ENCODE measurements at regions not wholly inside any gene's neighbourhood (a gene's known extent, or its start where the extent isn't known, plus 50 kb on each side); places are given as distances from the start of the nearest gene placed in this dataset.
"Not testable (repeated sequence)": the region's sequence is repeated elsewhere in the genome, so short reads cannot be mapped to it uniquely, and the experiment has no call there.

DNA sequence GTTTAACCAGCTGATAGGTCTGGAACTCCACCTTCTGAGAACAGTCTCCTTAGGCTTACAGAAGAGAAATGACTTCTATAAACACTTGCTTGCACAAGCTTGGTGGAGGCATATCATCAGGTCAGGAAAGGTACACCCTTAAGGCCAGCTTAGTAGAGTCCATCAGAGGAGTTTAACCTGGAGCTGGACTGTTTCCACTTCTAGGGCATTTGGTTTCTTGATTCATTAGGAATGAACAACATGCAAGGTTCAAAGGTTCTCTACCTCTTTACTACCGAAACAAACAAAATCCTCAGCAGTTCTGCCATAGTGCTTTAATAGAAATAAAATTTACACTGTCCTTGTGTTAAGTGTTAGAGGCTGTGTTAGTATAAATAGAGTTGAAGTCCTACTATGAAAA lies 171.4 kb upstream of the NPY2R start:
- DNase-seq, result no peak

DNA sequence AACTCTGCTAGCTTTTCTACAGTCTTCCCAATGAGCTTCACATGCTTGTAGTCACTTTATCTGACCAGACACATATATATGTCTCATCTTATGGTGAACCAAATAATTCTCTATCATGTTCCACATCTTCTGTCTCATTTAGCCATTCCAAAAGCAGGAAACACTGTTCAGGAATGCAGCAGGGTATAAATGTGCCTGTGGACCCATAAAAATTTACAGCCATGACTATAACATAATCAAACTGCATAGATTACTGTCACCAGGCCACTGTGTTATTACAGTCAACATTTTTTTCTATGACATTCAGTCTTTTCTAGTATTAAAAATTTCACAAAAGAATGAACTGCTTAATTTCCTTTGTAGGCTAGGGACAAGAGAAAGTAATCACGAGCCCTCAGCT lies 170.0 kb upstream of the NPY2R start:
- DNase-seq, result no peak

DNA sequence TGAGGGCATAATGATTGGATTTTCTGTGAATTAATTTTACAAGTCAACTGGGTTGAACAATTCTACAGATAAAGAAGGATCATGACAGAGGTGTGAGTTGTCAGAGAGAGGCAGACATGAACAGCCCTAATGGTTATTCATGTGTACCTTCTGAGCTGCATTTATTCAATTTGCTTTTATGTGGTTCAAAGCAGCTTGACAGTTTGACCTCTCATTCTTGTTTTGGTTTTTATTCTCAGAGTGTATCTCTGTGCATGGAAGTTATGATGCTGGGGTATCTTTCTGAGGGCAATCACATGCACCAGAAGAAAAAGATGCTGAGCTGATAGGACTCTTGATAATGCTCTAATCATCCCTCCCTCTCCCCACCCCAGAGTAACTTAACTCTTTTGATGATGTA lies 169.3 kb upstream of the NPY2R start:
- no peak for DNase-seq

DNA sequence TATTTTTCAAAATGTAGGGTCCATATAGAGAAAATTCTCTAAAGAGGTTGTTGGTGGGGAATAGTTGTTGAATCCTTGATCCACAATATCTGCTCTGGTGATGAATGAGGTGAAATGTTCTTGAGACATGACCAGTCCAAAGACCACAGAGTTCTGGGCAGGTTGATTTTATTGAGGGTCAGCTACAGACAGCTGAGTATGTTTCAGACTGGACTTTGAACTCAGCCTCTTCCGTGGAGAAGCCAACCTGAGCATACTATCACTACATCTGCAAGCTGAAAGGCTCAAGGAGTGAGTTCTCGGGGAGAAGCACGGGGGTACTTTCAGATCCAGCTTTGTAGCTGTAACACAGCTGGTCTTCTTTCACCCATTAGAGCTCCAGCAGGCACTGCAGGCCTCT lies 168.4 kb upstream of the NPY2R start:
- DNase-seq, result no peak

DNA sequence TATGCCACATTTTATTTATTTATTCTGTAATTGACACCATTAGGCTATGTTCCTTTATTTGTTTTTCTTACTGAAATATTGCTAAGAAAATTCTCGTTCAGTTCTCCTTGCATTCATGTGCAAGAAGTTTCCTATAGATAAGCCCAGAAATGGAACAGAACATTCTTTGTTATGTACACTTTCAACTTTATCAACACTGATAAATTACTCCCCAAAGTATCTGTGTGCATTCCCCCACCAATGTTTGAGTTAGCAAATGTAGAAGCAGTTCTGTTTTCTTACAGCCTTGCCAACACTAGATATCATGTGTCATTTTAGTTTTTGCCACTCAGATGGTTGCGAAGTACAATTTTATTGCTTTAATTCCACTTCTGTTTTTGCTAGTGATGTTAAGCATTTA lies 166.4 kb upstream of the NPY2R start:
- no peak for DNase-seq

DNA sequence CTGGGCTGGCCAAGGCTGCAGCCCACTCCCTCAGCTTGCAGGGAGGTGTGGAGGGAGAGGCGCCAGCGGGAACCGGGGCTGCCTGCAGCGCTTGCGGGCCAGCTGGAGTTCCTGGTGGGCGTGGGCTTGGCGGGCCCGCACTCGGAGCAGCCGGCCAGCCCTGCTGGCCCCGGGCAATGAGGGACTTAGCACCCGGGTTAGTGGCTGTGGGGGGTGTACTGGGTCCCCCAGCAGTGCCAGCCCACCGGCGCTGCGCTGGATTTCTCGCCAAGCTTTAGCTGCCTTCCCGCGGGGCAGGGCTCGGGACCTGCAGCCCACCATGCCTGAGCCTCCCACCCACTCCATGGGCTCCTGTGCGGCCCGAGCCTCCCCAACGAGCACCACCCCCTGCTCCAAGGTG lies 164.2 kb upstream of the NPY2R start:
- not testable (repeated sequence) for DNase-seq

DNA sequence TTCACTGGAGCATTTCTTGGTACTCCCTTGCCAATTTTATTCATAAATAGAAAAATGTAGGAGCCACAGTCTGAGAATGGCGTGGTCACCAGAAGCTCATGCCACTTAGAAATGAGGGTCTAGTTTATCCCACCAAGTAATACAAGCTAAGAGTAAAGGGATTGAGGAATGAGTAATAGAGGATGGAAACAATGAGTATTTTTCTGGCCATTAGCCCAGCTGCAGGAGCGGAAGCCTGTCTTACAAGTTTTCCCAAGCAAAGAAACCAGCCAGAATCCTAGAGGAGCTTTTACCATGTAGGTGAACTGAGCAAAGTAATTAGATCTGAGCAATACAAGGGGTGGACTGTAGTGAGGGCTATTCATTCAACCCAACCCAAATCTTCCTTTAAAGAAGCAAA lies 160.7 kb upstream of the NPY2R start:
- peak; percentile 43 for DNase-seq

DNA sequence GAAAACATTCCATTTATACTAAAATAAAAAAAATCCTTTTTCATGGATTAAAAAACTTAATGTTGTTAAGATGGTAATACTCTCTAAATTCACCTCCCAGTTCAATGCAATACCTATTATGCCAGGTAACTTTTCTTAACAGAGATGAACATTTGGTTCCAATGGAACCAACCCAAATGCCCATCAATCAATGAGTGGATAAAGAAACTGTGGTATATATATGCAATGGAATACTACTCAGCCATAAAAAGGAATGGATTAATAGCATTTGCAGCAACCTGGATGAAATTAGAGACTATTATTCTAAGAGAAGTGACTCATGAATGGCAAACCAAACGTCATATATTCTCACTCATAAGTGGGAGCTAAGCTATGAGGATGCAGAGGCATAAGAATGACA lies 154.4 kb upstream of the NPY2R start:
- DNase-seq, result not testable (repeated sequence)

DNA sequence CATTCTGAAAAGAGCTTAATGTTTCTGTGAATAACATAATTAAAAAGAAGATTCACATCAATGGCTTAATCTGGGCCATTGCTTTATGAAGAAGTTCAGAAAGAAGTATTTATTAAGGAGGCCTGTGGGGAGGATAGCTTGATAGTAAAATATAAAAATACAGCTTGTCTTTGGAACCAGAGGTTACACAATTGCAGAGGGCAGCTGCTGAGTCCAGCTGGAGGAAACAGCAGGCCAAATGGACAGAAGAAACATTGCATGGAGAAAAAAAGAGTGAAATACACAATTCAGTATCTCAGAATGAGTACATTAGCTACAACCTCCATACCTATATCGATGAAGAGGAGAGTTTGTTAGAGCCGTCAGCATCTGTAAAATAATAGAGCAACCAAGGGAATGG lies 148.0 kb upstream of the NPY2R start:
- no peak for DNase-seq

DNA sequence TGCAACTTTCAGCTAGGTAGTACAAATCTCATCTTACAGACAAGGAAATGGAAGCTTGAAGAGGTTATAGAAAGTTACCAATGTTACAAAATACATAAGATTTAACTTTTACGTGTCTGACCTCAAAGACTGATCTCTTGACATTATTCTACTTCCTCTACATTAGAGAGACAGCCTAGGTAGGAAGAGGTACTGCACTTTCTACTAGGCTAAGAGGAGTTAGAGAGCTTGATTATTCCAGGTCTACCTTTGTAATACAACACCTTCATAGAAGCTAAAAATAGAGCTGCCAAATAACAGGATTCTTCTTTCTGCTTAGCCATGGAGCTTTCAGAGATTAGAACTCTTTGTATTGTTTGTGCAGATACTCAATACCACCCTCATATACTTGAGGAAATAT lies 147.6 kb upstream of the NPY2R start:
- DNase-seq, result no peak

DNA sequence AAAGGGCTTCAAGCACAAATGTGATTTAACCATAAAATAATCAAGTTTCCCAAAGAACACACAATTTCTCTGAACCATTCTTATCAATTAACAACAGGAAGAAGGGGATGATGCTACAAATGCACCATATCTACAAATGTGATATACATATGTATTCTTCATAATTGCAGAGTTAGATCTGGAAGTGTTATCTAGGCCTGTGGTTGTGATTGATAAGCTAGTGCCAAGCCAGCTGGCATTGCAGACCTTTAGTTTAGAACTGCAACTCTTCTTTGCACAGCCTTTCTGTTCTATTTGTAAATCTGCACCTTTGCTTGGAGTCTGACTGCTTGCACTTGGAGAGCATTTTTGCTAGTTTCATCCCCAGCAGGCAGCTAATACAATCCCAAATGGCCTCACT lies 145.5 kb upstream of the NPY2R start:
- no peak for DNase-seq

DNA sequence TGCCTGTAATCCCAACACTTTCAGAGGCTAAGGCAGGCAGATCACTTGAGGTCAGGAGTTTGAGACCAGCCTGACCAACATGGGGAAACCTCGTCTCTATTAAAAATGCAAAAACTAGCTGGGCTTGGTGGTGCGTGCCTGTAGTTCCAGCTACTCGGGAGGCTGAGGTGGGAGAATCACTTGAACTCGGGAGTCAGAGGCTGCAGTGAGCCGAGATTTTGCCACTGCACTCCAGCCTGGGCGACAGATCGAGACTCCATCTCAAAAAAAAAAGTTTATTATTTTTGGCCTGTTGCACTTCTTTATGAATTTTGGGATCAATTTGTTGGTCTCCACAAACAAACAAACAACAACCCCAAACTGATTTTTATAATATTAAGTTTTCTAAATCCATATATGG lies 143.5 kb upstream of the NPY2R start:
- not testable (repeated sequence) for DNase-seq

DNA sequence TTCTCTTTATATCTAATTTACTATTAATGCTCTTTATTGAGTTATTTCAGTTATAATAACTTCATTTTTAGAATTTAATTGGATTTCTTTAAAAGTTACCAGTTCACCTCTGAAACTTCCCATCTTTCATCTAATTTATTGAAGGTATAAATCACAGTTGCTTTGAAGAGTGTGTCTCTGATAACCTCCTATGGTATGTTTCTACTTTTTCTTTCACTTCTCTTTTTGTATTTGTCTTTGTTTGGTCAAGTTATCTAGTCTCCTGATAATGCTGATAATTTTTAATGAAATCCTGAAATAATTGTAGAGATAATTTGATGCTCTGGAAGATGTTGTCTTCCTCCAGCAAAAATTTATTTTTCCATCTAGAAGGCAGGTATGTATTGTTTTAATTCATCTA lies 141.6 kb upstream of the NPY2R start:
- DNase-seq, result no peak

DNA sequence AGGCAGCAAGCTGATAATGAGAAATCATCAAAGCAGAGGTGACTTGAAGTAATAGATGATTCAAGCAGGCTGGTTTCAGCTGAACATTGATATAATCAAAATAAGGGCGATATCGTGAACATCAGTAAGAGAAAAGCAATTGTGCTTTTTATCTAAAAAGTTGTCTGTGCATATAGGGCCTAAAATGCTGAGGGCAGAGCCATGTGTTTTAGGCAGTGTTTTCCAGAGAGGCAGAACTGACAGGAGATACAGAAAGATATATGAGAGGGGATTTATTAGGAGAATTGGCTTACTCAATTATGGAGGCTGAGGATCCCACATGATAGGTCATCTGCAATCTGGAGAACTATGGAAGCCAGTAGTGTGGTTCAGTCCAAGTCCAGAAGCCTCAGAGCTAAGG lies 136.5 kb upstream of the NPY2R start:
- no peak for DNase-seq

DNA sequence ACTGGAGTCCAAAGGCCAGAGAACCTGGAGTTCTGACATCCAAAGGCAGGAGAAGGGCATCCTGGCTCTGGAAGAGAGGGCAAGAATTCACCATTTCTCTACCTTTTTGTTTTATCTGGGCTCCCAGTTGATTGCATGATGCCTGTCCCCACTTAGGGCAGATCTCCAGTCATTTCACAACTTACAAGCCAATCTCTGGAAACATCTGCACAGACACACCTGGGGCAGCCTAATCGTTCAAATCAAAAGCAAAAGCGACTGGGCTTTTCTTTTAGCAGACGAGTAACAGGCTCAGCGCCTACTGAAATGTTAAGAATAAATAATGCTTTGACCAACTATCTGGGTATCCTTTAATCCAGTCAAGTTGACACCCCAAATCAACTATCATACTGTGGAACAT lies 136.0 kb upstream of the NPY2R start:
- DNase-seq, result no peak

DNA sequence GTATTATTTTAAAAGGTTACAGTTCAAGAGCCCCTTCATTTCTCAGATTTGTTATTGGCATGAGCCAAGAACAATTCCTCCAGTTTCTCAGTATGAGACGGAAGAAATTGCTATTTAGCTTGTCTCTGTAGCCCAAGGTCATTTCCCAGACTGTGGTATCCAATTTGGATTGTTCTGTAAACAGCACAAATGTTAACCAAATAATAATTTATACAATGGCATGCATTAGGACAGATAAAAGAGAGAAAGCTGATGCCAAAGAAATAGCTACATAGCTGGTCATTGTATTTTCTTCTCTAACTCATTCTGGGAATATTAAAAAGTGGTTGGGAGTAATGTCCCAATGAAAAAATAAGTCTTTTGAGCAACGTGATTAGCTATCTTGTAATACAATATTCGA lies 134.6 kb upstream of the NPY2R start:
- DNase-seq, result no peak

DNA sequence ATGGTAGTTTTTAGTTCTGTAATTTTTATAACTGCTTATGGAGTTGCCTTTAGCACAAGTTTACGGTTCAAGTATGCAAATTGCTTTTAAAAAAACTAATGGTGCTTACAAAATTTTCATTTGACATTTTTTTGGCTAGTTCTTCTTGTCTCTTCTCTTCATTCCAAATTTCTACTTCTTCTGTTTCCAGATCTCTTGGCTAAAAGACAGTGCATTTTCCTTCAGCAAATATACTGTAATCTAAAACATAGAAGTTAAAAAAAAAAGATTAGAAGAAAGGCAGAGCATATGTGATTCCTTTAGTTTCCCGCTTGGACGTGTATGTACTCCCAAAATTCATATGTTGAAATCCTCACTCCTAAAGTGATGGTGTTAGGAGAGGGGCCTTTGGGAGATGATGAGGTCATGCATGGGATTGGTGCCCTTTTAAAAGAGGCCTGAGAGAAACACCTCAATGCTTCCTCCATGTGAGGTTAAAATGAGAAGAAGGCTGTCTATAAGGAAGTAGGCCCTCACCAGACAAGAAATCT lies 132.1 kb upstream of the NPY2R start:
- DNase-seq, result no peak

DNA sequence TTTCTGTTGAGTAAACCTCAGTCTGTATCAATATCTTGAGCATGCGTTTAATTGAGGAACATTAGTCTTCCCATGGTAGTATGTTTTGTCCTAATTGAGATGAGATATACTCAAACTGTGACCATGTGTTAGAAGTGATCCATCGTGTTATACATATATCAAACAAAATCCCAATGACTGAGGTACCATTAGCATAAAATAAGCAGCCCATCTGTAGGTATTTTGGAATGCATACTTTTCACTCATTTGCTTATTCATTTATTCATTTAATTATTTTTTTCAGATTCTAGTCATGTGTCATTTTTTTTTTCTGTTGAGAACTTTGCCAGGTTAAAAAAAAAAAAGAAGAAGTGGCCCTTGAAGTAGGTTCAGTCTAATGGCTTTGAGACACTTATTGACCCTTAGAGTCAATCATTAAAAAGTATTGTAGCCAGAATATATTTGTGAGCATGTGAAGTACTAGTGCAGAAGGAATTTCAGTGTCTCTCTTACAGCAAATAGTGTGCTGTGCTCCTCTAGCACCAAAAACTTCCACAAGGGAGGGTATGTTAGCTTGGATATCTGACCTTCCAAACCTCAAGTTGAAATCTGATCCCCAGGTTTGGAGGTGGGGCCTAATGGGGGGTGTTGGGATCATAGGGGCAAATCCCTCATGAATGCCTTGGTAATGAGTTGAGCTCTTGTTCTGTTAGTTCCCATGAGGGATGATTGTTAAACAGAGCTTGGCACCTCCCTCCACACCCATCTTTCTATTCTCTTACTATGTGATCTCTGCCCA lies 130.8 kb upstream of the NPY2R start:
- DNase-seq, result no peak

DNA sequence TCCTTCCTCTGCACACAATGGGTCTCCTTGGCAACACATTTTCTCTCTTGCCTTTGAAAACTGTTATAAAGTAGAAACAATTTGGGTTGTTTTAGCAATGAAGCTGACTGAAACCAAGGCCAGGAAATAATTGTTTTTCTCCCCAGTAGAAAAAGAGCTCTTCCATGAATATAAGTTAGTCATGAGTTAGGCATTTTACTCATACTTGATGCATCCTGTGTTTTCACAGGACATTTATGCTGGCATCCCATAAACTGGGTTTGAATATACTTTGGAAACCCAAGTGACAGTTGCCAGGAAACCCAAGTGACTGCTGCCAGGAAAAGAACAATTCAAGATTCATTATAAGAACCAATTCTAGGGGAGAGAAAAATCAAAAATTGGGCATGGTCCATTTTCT lies 128.6 kb upstream of the NPY2R start:
- DNase-seq, result peak; percentile 36

DNA sequence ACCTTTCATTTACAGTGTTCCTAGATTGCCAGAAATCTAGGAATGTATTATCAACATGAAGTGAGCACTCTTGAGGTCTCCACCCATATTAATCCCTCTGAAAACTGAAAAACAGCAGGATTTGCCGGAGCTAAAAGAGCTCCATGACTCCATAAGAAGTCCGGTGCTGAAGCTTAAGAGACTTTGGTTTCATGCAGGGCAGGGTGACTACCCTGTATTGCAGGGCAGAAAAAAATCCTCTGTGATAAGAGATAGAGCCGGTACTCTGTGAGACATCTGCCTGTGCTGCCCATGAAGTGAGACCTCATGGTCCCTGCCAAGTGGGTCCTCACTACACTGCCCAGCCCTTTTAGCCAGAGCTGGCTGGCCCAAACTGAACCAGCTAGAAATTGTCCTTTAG lies 127.2 kb upstream of the NPY2R start:
- no peak for DNase-seq

DNA sequence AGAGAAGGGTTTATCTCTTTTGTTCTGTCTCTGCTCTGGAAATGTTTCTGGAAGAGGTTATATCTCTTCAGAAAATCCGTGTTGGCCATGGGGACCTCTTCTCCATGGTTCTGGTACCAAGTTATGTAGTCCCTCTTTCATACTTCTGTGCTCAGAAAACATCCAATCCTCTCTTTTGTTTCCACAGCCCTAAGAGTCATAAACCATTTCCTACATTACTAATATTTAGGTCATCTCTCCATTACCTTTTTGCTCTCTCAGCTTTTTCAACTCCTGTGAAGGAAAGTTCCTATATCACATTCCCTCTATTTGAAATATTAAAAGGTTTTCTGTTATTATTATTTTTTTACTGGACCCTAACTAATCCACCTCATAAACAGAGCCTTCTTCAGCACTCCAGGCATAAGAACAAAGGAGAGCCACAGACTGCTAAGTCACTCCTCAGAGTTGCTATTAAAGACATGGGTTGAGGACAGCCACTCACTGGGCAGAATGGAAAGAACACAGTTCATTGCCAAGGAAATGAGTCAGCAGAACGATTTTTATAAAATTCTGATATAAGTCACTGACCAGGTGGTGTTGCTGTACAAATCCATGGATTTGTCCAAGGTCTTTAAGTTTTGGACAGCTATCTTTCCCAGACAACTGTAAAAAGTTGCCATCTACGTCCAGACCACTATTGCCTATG lies 122.4 kb upstream of the NPY2R start:
- peak; percentile 22 for DNase-seq

DNA sequence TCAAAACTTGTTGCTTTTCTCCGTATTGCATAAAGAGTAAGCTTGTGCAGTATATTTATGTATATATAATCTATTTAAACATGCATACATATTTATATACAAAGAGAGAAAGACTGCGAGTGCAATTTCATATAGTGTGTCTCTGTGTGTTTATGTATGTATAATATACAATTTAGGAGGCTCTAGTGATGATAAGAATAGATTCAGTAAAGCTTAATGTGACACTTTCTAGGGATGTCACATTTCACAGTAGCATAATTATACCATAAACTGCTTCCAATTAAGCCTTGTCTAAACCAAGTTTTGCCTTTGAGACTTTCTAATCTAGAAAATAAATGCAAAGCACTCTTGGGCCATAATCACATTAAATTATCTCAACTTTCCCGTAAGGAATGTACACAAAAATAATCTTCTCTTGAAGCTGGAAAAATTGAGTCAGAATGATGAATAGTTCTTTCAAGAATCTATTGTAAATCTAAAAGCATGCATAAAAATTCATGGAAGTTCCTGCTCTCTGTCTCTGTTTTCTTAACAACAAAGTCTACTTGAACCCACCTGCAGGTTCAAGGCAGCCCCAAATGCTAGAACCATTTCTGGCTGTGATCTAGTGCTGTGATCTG lies 114.1 kb upstream of the NPY2R start:
- peak; percentile 21 for DNase-seq

DNA sequence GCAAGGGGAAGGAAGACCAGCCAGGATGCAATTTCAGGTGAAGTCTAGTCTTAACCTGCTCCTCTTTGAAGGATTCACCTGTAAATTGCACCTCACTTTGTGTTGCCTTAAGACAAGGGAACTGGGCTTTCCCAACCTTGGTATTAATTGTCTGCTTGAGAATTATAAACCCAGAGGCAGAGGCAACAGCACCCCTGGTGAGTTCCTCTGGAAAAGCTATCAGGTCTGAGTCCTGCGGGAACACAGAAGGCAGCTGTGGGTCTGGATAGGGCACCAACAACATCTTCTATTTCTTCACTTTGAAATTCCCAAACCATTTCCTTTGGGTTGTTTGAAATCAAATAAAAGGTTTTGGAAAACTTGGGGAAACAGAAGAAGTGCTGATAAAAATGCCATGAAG lies 109.2 kb upstream of the NPY2R start:
- DNase-seq, result no peak

DNA sequence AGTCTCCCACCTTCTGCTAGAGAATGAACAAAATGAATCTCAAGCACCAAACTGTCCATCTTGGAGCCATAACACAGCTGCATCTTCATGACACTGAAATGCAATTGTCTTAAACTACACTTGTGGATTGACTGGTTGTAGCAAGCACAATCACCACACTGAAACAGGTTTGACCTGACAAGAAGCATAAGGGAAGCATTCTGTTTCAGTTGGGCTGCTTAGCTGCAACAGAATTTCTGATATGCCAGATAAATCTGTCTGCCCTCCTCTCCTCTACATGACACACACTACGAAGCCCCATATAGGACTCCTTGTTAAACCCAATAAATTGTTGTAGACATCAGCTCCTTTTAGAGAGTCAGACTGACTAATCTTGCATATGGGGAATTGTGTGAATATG lies 101.8 kb upstream of the NPY2R start:
- DNase-seq, result no peak
